ENCODE measurements at regions not wholly inside any gene's neighbourhood (a gene's known extent, or its start where the extent isn't known, plus 50 kb on each side); places are given as distances from the start of the nearest gene placed in this dataset.

- FAIRE-seq (no peak), DNase-seq (ENCODE audit: insufficient read length, low spot score) (no peak)
- TF ChIP-seq POLR2A (IDR thresholded peaks at IDR 0.05; ENCODE audit: low read depth, low read length): no peak
Measured at GRCh38 chr6:166830185-166830890, 126.0 kb downstream of the RNASET2 start.

GRCh38 chr6:166826264-166826663 is 130.1 kb downstream of the RNASET2 start:
- no peak for DNase-seq (ENCODE audit: insufficient read length, low spot score)
- no peak for FAIRE-seq
- TF ChIP-seq POLR2A (IDR thresholded peaks at IDR 0.05; ENCODE audit: low read depth, low read length): no peak

- no peak for TF ChIP-seq POLR2A (IDR thresholded peaks at IDR 0.05; ENCODE audit: low read depth, low read length)
- FAIRE-seq (no peak), DNase-seq (ENCODE audit: insufficient read length, low spot score) (no peak)
Measured at GRCh38 chr6:166825553-166826145, 130.7 kb downstream of the RNASET2 start.

- DNase-seq (ENCODE audit: insufficient read length, low spot score) (no peak), FAIRE-seq (no peak)
- no peak for TF ChIP-seq POLR2A (IDR thresholded peaks at IDR 0.05; ENCODE audit: low read depth, low read length)
Measured at GRCh38 chr6:166824880-166825250, 131.5 kb downstream of the RNASET2 start.

GRCh38 chr6:166824146-166824879 is 132.0 kb downstream of the RNASET2 start:
- no peak for DNase-seq (ENCODE audit: insufficient read length, low spot score)
- no peak for TF ChIP-seq POLR2A (IDR thresholded peaks at IDR 0.05; ENCODE audit: low read depth, low read length)
- no peak for FAIRE-seq

GRCh38 chr6:166822609-166823008 is 133.7 kb downstream of the RNASET2 start:
- DNase-seq (ENCODE audit: insufficient read length, low spot score): no peak
- FAIRE-seq: no peak
- TF ChIP-seq POLR2A (IDR thresholded peaks at IDR 0.05; ENCODE audit: low read depth, low read length): no peak

- TF ChIP-seq POLR2A (IDR thresholded peaks at IDR 0.05; ENCODE audit: low read depth, low read length): no peak
- FAIRE-seq (no peak), DNase-seq (ENCODE audit: insufficient read length, low spot score) (no peak)
Measured at GRCh38 chr6:166820483-166820882, 135.9 kb downstream of the RNASET2 start.

GRCh38 chr6:166820070-166820469 is 136.3 kb downstream of the RNASET2 start:
- no peak for FAIRE-seq
- TF ChIP-seq POLR2A (IDR thresholded peaks at IDR 0.05; ENCODE audit: low read depth, low read length): no peak
- DNase-seq (ENCODE audit: insufficient read length, low spot score): no peak

GRCh38 chr6:166815629-166816028 is 140.7 kb downstream of the RNASET2 start:
- no peak for TF ChIP-seq POLR2A (IDR thresholded peaks at IDR 0.05; ENCODE audit: low read depth, low read length)
- no peak for FAIRE-seq
- DNase-seq (ENCODE audit: insufficient read length, low spot score): no peak

GRCh38 chr6:166814390-166814789 is 142.0 kb downstream of the RNASET2 start:
- FAIRE-seq (no peak), DNase-seq (ENCODE audit: insufficient read length, low spot score) (no peak)
- TF ChIP-seq POLR2A (IDR thresholded peaks at IDR 0.05; ENCODE audit: low read depth, low read length): no peak

- no peak for FAIRE-seq
- no peak for DNase-seq (ENCODE audit: insufficient read length, low spot score)
- TF ChIP-seq POLR2A (IDR thresholded peaks at IDR 0.05; ENCODE audit: low read depth, low read length): no peak
Measured at GRCh38 chr6:166813461-166813860, 142.9 kb downstream of the RNASET2 start.

- FAIRE-seq (no peak), DNase-seq (ENCODE audit: insufficient read length, low spot score) (no peak)
- no peak for TF ChIP-seq POLR2A (IDR thresholded peaks at IDR 0.05; ENCODE audit: low read depth, low read length)
Measured at GRCh38 chr6:166810864-166811263, 145.5 kb downstream of the RNASET2 start.

- DNase-seq (ENCODE audit: insufficient read length, low spot score): no peak
- FAIRE-seq: no peak
- TF ChIP-seq POLR2A (IDR thresholded peaks at IDR 0.05; ENCODE audit: low read depth, low read length): no peak
Measured at GRCh38 chr6:166809721-166810120, 146.6 kb downstream of the RNASET2 start.

- no peak for TF ChIP-seq POLR2A (IDR thresholded peaks at IDR 0.05; ENCODE audit: low read depth, low read length)
- FAIRE-seq (no peak), DNase-seq (ENCODE audit: insufficient read length, low spot score) (no peak)
Measured at GRCh38 chr6:166806962-166807757, 149.2 kb downstream of the RNASET2 start.
